NCI-H128 (cell line): ENCODE measurements at regions not wholly inside any gene's neighbourhood (a gene's known extent, or its start where the extent isn't known, plus 50 kb on each side); places are given as distances from the start of the nearest gene placed in this dataset.

ENCODE experiments used
- DNase-seq: peaks from one replicate; lab custom pipeline; 2025; ENCODE audit not compliant: unreplicated experiment; lab: John Stamatoyannopoulos, UW

- DNase-seq, result no peak
Measured at GRCh38 chr22:27192135-27192829, 534.9 kb downstream of the MIAT start.

- no peak for DNase-seq
Measured at GRCh38 chr22:27193215-27193614, 535.8 kb downstream of the MIAT start.

GRCh38 chr22:27193636-27194035 lies 536.2 kb downstream of the MIAT start:
- DNase-seq, result no peak

- DNase-seq, result no peak
Measured at GRCh38 chr22:27194096-27194748, 536.8 kb downstream of the MIAT start.

GRCh38 chr22:27195094-27195493 lies 537.7 kb downstream of the MIAT start:
- no peak for DNase-seq

- no peak for DNase-seq
Measured at GRCh38 chr22:27195494-27195893, 538.1 kb downstream of the MIAT start.

- no peak for DNase-seq
Measured at GRCh38 chr22:27196606-27197005, 539.2 kb downstream of the MIAT start.

GRCh38 chr22:27197052-27197451 lies 539.7 kb downstream of the MIAT start:
- DNase-seq, result no peak

- DNase-seq, result no peak
Measured at GRCh38 chr22:27197618-27198017, 540.2 kb downstream of the MIAT start.

- DNase-seq, result no peak
Measured at GRCh38 chr22:27198518-27199035, 541.2 kb downstream of the MIAT start.

- DNase-seq, result no peak
Measured at GRCh38 chr22:27199354-27199753, 542.0 kb downstream of the MIAT start.

GRCh38 chr22:27201276-27201675 lies 543.9 kb downstream of the MIAT start:
- no peak for DNase-seq

GRCh38 chr22:27201741-27202140 lies 544.4 kb downstream of the MIAT start:
- DNase-seq, result no peak

- DNase-seq, result no peak
Measured at GRCh38 chr22:27203276-27203660, 545.9 kb downstream of the MIAT start.

GRCh38 chr22:27204280-27204679 lies 546.9 kb downstream of the MIAT start:
- no peak for DNase-seq

GRCh38 chr22:27204817-27205216 lies 547.4 kb downstream of the MIAT start:
- DNase-seq, result no peak

GRCh38 chr22:27205492-27206373 lies 548.3 kb downstream of the MIAT start:
- DNase-seq, result no peak

GRCh38 chr22:27206374-27207133 lies 549.2 kb downstream of the MIAT start:
- no peak for DNase-seq

- DNase-seq, result no peak
Measured at GRCh38 chr22:27207266-27207665, 549.9 kb downstream of the MIAT start.

- no peak for DNase-seq
Measured at GRCh38 chr22:27207907-27208306, 550.5 kb downstream of the MIAT start.
